ENCODE measurements at regions not wholly inside any gene's neighbourhood (a gene's known extent, or its start where the extent isn't known, plus 50 kb on each side); places are given as distances from the start of the nearest gene placed in this dataset.
"Not testable (repeated sequence)": the region's sequence is repeated elsewhere in the genome, so short reads cannot be mapped to it uniquely, and the experiment has no call there.

DNA sequence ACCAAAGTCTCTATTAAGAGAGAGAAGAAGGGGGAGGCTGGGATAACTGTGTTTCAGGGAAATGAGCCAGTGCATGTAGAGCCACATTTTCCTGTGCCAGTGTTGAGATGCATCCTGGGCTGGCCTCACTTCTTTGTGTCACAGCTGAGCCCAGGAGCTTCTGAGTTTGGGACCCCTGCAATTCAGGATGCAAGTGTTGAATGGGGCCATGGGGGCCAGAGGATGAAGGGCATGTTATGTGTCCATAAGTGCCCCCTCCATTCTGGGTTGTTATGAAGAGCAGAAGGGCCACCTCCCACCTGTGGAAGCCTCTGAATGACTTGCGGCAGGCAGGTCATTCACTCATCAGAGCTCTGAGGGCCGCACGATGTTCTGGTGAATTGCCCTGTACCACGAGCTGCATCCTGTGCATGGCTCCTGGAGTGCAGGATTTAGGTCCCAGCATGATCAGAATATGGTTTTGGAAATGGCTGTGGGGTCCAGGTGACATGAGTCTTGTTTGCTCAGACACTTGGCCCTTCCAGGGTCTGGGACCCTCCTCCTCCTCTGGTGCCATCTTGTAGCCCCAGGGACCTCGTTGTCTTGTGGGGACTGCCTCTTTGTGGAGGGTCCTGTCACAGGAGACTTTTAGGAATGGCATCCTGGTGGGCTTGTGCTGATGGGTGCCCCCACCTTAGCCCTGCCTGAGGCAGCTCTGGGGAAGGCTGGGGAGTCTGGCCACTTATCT is 115.4 kb upstream of the PITX1 start:
- TF ChIP-seq, protein P1, sequence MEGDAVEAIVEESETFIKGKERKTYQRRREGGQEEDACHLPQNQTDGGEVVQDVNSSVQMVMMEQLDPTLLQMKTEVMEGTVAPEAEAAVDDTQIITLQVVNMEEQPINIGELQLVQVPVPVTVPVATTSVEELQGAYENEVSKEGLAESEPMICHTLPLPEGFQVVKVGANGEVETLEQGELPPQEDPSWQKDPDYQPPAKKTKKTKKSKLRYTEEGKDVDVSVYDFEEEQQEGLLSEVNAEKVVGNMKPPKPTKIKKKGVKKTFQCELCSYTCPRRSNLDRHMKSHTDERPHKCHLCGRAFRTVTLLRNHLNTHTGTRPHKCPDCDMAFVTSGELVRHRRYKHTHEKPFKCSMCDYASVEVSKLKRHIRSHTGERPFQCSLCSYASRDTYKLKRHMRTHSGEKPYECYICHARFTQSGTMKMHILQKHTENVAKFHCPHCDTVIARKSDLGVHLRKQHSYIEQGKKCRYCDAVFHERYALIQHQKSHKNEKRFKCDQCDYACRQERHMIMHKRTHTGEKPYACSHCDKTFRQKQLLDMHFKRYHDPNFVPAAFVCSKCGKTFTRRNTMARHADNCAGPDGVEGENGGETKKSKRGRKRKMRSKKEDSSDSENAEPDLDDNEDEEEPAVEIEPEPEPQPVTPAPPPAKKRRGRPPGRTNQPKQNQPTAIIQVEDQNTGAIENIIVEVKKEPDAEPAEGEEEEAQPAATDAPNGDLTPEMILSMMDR (IDR thresholded peaks at IDR 0.05; ENCODE audit: low read depth, low read length) = no peak
- H3K4me3 ChIP-seq (ENCODE audit: low read depth, low read length) = no peak overlapping the region

DNA sequence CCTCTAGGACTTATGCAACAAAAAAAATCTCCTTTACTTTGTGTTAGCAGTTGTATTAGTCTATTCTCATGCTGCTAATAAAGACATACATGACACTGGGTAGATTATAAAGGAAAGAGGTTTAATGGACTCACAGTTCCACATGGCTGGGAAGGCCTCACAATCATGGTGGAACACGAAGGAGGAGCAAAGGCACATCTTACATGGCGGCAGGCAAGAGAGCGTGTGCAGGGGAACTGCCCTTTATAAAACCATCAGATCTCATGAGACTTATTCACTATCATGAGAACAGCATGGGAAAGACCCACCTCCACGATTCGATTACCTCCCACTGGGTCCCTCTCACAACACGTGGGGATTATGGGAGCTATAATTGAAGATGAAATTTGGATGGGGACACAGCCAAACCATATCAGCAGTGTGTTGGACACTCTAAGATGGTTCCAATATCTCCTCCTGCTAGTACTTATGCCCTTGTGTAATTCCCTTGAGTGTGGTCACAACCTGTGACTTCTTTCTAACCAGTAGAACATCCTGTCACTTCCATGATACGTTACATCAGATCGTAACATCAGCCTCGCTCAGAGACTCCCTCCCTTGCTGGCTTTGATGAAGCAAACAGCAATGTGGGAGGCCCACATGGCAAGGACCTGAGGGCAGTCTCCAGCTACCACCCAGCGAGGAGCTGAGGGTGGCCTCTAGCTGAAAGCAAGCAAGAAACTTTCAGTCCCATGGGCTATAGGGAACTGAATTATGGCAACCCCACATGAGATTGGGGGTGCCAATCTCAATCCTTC is 113.5 kb upstream of the PITX1 start:
- no peak overlapping the region for H3K4me3 ChIP-seq (ENCODE audit: low read depth, low read length)
- TF ChIP-seq, protein P1 (IDR thresholded peaks at IDR 0.05; ENCODE audit: low read depth, low read length) = no peak

DNA sequence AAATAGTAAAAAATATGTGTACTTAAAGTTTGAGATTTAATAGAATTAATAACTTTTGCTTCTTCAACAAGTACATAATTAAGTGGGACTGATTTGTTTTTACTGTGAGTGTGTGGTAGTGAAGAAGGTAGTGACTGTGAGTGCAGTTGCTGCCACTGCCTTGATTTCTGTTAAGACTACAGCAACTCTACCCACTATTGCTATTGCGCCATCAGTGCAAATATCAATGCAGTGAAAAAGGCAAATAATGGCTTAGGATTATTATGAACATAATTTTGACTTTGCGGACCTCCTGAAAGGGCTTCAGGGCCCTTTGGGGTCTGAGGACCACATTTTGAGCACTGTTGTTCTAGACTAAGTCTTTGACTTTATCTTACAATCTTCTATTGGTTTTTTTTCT is 112.0 kb upstream of the PITX1 start:
- TF ChIP-seq, protein P1 (IDR thresholded peaks at IDR 0.05; ENCODE audit: low read depth, low read length) = no peak
- H3K4me3 ChIP-seq (ENCODE audit: low read depth, low read length) = no peak overlapping the region

DNA sequence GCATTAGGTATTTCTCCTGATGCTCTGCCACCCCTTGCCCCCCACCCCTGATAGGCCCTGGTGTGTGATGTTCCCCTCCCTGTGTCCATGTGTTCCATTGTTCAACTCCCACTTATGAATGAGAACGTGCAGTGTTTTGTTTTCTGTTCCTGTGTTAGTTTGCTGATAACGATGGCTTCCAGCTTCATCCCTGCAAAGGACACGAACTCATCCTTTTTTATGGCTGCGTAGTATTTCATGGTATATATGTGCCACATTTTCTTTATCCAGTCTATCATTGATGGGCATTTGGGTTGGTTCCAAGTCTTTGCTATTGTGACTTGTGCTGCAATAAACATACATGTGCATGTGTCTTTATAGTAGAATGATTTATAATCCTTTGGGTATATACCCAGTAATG is 109.7 kb upstream of the PITX1 start:
- not testable (repeated sequence) for H3K4me3 ChIP-seq (ENCODE audit: low read depth, low read length)

DNA sequence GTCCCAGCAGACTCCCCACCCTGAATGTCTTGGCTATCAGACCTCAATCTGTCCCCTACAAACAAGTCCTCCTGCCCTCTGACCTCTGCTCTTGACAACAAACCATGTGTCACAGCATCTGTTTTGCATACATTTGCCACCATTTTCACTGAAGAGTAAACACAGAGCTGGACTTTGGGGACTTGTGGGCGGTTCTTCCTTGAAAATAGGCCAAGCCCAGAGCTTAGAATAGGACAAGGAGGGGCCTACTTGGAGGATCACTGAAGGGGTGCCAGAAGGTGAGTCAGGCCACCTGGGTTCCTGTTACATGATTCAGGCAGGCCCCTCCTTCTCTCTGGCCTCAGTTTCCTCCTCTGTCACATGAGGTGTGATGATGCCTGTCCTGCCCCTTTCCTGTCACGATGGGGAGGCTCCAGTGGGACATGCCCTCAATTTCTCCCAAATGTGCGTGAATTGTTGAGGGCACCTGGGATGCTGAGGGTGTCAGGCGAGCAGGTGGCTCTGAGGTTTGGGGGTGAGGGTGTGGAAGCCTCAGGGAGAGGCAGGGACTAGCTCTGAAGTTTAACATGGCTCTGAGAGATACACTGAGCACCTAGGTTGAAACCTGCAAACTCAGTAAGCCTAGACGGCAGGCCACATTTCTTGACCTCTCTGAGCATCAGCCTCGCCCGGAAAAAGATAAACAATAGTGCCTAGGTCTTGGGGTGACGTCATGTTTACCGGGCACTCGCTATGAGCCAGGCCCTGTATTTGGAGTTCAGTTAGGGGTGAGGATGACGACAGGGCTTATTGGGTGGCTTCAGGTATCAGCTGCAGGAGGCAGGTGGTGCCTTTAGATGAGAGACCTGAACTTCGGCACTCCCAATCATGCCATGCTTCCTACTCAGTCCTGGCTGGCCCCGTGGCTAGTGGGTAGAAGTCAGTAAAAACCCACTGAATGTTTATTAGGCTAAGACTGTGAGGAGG is 107.6 kb upstream of the PITX1 start:
- no peak overlapping the region for H3K4me3 ChIP-seq (ENCODE audit: low read depth, low read length)
- TF ChIP-seq, protein P1 (IDR thresholded peaks at IDR 0.05; ENCODE audit: low read depth, low read length) = no peak

DNA sequence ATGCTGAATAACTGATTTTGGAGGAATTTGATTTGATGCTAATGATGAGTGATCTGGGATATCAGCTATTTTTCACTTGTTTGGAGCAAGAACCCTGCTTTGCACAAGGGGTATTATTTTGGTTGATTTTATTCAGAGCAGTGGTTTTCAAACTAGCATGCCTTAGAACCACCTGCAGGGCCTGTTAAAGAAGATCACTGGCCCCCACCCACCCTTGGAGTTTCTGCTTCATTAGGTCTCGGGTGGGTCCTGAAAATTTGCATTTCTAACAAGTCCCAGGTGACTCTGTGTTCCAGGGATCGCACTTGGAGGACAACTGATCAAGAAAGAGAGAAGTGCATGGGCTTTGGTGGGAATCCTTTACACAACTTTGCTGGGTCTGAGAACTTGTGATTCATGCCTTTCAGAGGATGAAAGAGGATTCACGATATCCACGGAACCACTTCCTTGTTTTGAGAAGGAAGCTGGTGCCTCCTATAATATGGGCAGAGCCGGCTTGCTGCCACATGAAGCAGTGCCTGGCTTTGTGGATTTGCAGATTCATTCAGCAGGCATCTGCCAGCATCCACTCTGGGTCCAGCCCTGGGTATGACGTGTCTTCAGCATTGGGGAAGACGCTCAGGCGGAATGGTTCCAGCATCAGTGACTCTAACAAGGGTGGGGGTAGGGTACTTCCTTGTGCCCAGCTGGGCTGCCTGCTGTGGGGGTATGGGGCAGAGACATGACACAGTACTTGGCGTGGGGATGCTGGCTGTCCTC is 106.6 kb upstream of the PITX1 start:
- peak overlapping the region; percentile 19; the same call in 1 of the 2 replicates for H3K4me3 ChIP-seq (ENCODE audit: low read depth, low read length)
- TF ChIP-seq, protein P1 (IDR thresholded peaks at IDR 0.05; ENCODE audit: low read depth, low read length) = no peak

All from WI38 (cell line).